NCI-H510A treated with DMSO at 0.1 percent for 48 hours (cell line): ENCODE measurements at regions not wholly inside any gene's neighbourhood (a gene's known extent, or its start where the extent isn't known, plus 50 kb on each side); places are given as distances from the start of the nearest gene placed in this dataset.

Experiments
- DNase-seq: peaks from one replicate; lab custom pipeline; 2025; lab: John Stamatoyannopoulos, UW

DNA sequence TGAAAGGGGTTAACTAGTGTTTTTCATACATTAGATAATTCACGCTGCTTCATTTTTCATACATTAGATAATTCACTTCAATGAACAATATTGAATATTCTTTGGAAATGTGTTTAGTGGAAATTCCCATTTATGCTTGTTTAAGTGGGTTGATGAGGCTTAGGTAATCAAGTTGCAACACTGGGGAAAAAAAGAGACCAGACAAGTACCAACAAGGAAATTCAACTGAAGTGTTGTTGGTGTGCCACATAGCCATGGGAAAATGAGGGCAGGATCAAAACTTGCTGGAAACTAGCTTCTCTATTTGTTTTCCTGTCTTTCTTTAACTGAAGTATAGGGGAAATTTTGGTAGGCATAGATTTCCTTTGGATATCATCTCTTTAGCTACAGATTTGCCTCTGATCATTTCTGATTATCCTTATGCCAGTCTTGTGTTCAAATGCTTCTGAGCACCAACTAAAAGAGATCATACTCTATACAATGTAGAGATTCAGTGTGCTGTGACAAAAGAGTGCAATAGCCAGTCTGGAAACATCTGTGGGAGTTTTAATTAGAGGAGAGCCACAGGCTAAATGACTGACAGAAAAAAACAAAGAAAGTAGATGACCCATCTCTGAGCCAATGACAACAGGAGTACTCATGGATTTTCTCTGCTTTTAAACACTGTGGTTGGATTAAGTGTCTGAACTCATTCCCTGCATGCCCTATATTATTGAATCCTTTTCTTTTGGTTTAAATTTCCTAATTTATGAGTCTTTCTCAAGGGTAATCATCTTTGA is 67.6 kb upstream of the CTSC start:
- DNase-seq, result no peak

DNA sequence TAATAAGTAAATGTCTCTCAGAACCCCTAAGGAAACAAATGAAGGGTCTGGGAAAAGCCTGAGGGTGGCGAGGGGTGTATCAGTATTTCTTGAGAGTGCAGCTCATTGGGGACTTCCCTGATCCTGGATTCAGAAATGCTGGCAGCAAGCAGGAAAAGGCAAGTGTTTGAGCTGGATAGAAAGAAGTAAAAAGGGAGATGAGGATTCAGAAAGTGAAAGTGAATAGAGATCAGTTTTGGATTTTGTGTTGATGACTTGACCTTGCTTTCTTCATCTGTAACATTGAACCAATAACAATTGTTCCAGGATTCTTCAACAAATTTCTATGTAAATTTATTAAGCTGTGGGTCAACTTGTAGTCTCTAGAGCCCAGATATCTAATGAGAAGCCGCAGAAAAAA is 66.9 kb upstream of the CTSC start:
- DNase-seq, result no peak

DNA sequence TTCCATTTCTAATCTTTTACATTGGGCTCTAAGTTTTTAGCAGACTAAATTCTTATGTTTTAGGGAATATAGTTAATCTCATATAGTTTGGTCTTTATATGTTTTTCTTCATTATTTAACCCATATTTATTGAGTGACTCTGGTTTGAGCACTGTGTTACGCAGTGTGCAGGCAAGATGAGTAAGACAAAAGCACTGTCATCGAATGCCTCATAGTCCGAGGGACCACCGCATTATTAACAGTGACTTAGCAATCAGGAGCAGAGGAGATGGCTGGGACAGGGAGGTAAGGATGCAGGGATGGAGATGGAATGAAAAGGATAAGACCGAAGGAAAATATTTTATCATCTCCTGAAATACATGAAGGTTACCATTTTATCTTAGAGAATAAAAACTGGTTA is 65.2 kb upstream of the CTSC start:
- DNase-seq, result no peak

DNA sequence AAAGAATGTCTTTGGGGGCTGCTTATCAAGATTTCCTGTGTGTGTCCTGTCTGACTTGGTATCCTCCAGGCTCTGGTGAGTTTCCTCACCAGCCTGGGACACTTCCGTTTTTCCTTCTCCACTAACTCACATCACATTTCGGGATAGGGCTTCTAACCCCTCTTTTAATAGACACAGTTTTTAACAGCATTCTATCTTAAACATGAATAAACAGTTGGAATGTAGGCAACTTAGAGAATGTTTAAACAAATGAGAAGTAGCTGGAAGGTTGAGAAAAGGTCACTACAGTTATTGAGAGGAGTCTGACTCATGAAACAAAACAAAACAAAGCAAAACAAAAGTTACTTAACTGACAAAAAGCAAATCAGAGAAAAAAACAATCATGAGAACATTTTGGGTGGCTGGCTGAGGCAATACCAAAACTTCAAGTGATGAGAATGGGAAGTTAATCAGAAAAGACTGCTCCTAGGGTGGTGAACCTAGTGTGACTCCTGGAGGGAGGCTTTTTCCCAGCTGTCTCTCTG is 64.7 kb upstream of the CTSC start:
- DNase-seq, result no peak

DNA sequence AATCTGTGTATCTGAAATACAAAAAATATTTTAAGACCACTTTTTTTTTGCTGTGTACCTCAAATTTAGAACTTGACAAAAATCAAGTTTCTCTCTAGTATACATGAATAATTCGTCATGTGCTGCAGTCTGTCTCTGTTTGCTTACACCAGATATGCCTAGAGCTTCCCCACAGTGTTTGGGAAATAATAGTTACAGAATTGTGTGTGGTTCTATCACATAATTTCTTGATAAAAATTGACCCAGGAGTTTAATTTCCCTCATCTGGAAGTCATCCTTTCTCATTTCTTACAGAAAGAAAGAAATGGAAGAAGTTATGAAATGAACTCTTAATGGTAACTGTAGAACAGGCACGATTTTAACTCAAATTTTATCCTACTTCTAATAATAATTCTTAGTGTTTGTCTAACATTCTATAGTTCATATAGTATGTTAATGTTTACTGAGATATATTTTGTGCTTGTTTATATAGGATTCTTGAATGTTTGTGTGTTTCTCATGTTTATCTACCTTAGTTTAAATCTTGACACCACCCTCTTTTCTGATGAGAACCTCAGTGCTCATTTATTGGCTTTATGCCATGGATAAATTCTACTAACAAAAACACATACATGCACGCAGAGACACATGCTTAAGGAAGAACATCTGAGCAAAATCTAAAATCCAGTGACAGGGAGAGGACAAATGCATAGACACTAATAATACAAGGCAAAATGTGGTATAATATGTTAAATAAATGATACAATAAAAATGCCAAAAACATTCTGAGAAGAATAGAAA is 61.4 kb upstream of the CTSC start:
- DNase-seq, result no peak

DNA sequence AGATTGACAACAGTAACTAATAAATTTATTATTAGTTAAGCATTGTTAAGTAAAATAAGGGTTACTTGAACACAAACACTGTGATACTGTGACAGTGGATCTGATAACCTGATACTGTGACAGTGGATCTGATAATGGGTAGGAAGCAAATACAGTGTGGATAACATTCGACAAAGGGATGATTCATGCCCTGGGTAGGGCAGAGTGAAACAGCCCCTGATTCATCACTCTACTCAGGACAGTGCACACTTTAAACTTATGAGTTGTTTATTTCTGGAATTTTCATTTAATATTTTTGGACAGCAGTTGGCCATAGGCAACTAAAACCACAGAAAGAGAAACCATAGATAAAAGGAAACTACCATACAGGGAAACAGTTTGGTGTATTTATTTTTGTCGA is 60.8 kb upstream of the CTSC start:
- DNase-seq, result no peak

DNA sequence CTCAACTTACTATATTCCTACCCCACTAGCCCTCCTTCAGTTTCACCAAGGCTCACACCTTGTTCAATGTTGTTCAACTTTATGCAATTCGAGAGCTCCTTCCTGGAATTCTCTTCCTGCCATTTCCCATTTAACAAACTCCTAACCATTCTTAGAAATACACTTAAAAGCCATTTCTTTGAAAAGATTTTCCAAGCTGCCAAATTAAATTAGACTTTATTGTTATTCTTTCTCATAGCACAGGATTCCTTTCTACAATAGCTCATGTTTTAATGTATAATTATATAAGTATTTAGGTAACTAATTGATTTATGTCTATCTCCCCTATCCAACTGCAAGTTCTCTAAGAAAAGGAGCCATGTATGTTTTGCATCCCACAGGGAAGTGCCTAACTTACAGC is 52.7 kb upstream of the CTSC start:
- no peak for DNase-seq

DNA sequence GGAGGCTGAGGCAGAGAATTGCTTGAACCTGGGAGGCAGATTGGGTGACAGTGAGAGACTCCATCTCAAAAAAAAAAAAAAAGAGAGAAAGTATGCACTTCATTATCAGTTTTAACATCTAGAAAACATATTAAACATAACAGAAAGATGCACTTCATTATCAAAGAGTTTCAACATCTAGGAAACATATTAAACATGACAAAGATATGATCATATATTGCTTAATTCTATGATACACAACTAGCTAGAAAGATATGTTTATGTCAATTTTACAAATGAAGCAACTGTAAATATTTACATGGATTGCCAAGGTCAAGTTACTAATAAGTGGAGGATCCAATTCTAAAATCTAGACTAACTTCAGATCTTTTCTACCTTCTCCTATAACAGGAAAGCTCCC is 50.4 kb upstream of the CTSC start:
- no peak for DNase-seq
